Neural crest cell (in vitro differentiated cells): ENCODE measurements at regions not wholly inside any gene's neighbourhood (a gene's known extent, or its start where the extent isn't known, plus 50 kb on each side); places are given as distances from the start of the nearest gene placed in this dataset.

Experiments
- DNase-seq: peaks from one replicate; pipeline ENCODE4 v3.0.0; 2021; ENCODE audit warnings: low read depth, mixed read lengths, low spot score
- H3K27ac Mint-ChIP-seq: one replicate; pipeline ENCODE4 v1.8.0; 2021; ENCODE audit warnings: mild to moderate bottlenecking, mixed read lengths; ENCODE audit not compliant: unreplicated experiment
- H3K27me3 Mint-ChIP-seq: 2 replicates; pipeline ENCODE4 v1.8.0; 2021; ENCODE audit warnings: low read depth, mild to moderate bottlenecking, mixed read lengths
- H3K36me3 Mint-ChIP-seq: 2 replicates; pipeline ENCODE4 v1.8.0; 2021; ENCODE audit warnings: low read depth, mild to moderate bottlenecking, mixed read lengths
- H3K4me1 Mint-ChIP-seq: 2 replicates; pipeline ENCODE4 v1.8.0; 2021; ENCODE audit warnings: mixed read lengths
- H3K4me3 Mint-ChIP-seq: one replicate; pipeline ENCODE4 v1.8.0; 2021; ENCODE audit warnings: mild to moderate bottlenecking, mixed read lengths
- H3K9me3 Mint-ChIP-seq: 2 replicates; pipeline ENCODE4 v1.8.0; 2021; ENCODE audit warnings: mixed read lengths
- TF ChIP-seq, protein P1 (sequence below): fragments of 200-600 bp; sonication (generic); conservative IDR thresholded peaks from 2 replicates; pipeline ENCODE4 v1.5.0; 2021; ENCODE audit warnings: antibody characterized with exemption, mild to moderate bottlenecking

GRCh38 chr13:67642657-67643056 is 412.5 kb upstream of the PCDH9 start:
- H3K27ac Mint-ChIP-seq, result no peak overlapping the region
- TF ChIP-seq, protein P1, sequence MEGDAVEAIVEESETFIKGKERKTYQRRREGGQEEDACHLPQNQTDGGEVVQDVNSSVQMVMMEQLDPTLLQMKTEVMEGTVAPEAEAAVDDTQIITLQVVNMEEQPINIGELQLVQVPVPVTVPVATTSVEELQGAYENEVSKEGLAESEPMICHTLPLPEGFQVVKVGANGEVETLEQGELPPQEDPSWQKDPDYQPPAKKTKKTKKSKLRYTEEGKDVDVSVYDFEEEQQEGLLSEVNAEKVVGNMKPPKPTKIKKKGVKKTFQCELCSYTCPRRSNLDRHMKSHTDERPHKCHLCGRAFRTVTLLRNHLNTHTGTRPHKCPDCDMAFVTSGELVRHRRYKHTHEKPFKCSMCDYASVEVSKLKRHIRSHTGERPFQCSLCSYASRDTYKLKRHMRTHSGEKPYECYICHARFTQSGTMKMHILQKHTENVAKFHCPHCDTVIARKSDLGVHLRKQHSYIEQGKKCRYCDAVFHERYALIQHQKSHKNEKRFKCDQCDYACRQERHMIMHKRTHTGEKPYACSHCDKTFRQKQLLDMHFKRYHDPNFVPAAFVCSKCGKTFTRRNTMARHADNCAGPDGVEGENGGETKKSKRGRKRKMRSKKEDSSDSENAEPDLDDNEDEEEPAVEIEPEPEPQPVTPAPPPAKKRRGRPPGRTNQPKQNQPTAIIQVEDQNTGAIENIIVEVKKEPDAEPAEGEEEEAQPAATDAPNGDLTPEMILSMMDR, result no peak
- H3K36me3 Mint-ChIP-seq, result no peaks in the 10 kb centered on the region
- H3K9me3 Mint-ChIP-seq, result no peaks in the 10 kb centered on the region
- H3K4me3 Mint-ChIP-seq, result no peak overlapping the region
- H3K27me3 Mint-ChIP-seq, result no peaks in the 10 kb centered on the region
- H3K4me1 Mint-ChIP-seq, result no peaks in the 10 kb centered on the region
- DNase-seq, result no peak

DNA sequence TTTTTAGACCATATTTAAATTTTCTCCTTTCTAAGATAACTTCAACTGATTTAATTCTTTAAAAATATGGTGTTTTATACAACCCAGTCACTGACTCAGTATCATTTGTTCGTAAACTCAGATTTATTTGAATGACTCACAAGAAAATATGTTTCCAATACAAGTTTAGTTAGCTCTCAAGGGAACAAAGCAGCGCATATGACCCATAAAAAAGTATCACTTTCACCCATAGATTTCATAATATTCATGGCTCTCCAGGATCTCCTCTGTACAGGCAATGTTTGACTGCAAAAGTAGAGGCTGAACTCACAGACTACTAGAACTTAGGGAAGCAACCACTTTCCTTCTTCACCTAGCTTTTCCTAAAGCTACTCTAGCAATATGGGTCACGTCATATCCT is 405.6 kb upstream of the PCDH9 start:
- Mint-ChIP-seq H3K4me1 (no peaks in the 10 kb centered on the region), H3K27me3 (no peaks in the 10 kb centered on the region), H3K4me3 (no peak overlapping the region), H3K36me3 (no peaks in the 10 kb centered on the region), H3K27ac (no peak overlapping the region), H3K9me3 (no peaks in the 10 kb centered on the region)
- no peak for DNase-seq
- TF ChIP-seq, protein P1, result no peak

- no peaks in the 10 kb centered on the region for H3K9me3 Mint-ChIP-seq
- no peak overlapping the region for H3K4me3 Mint-ChIP-seq
- no peaks in the 10 kb centered on the region for H3K27me3 Mint-ChIP-seq
- no peak for DNase-seq
- no peaks in the 10 kb centered on the region for H3K36me3 Mint-ChIP-seq
- TF ChIP-seq, protein P1, result no peak
- H3K27ac Mint-ChIP-seq, result no peak overlapping the region
- H3K4me1 Mint-ChIP-seq, result no peaks in the 10 kb centered on the region
Measured at GRCh38 chr13:67632590-67632989, 402.5 kb upstream of the PCDH9 start.

- Mint-ChIP-seq H3K4me3 (no peak overlapping the region), H3K9me3 (no peaks in the 10 kb centered on the region), H3K27ac (no peak overlapping the region), H3K27me3 (no peaks in the 10 kb centered on the region), H3K36me3 (no peaks in the 10 kb centered on the region), H3K4me1 (no peaks in the 10 kb centered on the region)
- TF ChIP-seq, protein P1, result no peak
- no peak for DNase-seq
Measured at GRCh38 chr13:67630640-67631039, 400.5 kb upstream of the PCDH9 start.

GRCh38 chr13:67623630-67624029 is 393.5 kb upstream of the PCDH9 start:
- no peaks in the 10 kb centered on the region for H3K9me3 Mint-ChIP-seq
- DNase-seq, result no peak
- H3K4me1 Mint-ChIP-seq, result no peaks in the 10 kb centered on the region
- TF ChIP-seq, protein P1, result no peak
- no peaks in the 10 kb centered on the region for H3K27me3 Mint-ChIP-seq
- no peaks in the 10 kb centered on the region for H3K36me3 Mint-ChIP-seq
- H3K4me3 Mint-ChIP-seq, result no peak overlapping the region
- no peak overlapping the region for H3K27ac Mint-ChIP-seq

GRCh38 chr13:67620665-67621064 is 390.5 kb upstream of the PCDH9 start:
- no peaks in the 10 kb centered on the region for H3K36me3 Mint-ChIP-seq
- no peaks in the 10 kb centered on the region for H3K9me3 Mint-ChIP-seq
- no peak overlapping the region for H3K27ac Mint-ChIP-seq
- no peak overlapping the region for H3K4me3 Mint-ChIP-seq
- DNase-seq, result no peak
- H3K27me3 Mint-ChIP-seq, result no peaks in the 10 kb centered on the region
- TF ChIP-seq, protein P1, result no peak
- no peaks in the 10 kb centered on the region for H3K4me1 Mint-ChIP-seq
